GM18526 (cell line): ENCODE measurements at regions not wholly inside any gene's neighbourhood (a gene's known extent, or its start where the extent isn't known, plus 50 kb on each side); places are given as distances from the start of the nearest gene placed in this dataset.

Source experiments
- POLR2A ChIP-seq: IDR thresholded peaks from 3 replicates; pipeline ENCODE4 v1.6.1; 2011; ENCODE audit not compliant: insufficient read length; ENCODE audit errors: extremely low read depth

DNA sequence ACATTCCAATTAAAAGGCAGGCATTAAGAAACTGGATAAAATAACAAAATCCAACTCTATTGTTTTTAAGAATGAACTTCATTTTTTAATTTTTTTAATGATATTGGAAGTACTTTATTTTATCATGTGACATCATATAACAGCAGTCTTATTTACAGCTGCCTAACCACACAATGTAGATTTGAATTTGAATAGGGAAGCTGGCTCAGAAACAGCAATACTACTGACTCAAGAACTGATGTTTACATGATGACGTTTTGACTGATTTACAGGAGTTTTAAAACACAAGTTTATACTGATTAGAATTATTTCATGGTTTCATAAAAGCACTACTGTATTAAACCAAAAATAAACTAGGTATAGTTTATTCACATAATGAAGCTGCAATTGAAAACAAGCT is 348.7 kb upstream of the NR5A2 start:
- no peak for TF ChIP-seq POLR2A

DNA sequence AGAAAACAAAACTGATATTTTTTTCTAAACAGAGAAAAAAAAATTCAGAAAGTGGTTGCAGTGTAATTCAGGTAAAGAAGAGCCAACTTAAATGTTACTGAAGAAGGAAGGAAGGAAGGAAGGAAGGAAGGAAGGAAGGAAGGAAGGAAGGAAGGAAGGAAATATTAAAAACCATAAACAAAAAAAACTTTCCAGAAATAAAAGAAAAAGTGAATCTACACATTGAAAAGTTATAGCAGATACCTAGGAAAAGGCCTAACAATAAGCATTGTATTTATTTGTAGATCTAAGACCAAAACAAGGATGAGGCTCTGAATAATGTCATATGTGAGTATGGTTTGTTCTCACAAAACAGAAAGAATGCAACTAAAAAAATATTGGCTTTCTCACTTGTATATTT is 345.4 kb upstream of the NR5A2 start:
- TF ChIP-seq POLR2A, result no peak

DNA sequence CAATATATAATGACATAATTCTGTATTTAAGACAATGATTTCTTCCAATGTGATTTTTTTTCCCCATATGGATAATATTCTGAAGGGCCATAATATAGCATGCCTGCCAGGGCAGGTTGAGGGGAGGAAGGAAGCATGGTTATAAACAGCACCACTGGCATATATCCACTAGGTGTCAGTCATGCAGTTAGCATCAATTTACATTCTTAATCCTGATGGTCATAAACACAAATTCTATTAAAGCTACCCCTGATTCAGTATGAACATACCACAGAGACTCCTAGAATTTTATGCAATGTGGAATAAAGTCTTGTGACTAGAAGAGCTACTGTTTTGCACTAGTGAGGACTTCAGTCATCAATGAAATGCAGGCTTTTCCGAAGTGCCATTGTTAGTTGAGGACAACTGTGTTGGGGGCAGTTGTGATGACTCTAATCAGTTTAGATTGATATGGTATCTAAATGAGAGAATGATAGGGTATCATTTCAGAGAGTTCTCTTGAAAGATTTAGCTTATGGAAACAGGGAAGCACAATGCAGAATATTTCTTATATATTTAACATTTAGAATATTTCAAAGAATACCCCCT is 342.7 kb upstream of the NR5A2 start:
- no peak for TF ChIP-seq POLR2A

DNA sequence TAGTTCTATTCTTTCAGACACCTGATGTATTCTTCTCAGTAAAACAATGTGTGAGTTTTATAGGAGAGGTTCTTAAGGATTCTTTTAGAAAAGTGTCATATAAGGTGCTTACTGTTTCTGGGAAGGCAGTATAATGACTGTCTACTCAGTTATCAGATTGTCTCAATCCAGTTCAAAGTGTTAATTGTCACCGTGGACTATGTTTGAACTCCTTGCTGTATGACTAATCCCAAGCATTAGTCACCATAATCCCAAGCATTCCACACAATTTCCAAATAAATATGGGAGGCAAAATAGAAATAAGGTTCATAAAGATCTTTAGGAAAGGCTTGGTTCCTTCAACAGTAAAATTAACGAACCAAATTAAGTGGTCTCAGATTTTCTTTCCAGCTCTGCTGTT is 342.1 kb upstream of the NR5A2 start:
- TF ChIP-seq POLR2A, result no peak

DNA sequence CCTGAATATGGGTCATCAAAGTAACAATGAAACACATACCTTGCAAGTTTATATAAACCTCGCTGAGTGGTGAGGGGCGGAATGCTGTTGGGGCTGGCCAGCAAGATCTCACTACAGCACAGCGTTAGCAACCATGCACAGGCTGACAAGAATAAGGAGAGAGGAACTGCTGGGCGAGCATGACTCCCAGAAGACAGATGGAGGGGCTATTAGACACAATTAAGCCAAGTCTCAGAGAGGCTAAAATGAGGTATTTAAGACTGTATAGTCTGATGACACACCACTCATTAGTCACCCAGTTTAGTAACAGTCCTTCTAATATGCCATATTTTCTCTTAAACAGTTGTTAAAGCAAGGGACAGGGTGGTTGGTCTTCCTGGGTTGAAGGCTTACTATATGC is 340.2 kb upstream of the NR5A2 start:
- TF ChIP-seq POLR2A, result no peak

DNA sequence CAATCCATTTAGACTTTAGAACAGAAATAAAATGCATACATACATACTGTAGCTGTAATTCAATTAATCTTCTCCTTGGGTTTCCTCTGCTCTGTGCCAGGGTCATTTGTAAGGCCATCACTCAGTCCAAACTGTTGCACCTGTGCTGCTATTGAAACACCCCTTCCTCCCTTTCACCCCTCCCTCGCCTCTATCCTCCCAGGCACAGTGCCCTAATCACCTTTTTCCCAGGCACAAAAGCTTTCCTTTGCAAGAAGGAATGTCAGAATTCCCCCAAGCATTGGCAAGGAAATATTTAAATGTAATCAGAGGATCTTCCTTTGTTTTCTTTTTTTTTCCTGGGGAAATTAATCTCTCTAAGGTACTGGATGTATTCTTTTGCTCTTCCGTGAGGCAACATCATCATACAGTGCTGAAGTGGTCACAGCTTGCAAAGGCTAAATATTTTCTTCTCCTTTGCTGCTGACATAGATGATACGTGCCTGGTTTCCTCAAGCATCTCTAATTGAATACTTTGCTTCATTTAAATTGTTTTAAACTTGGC is 339.3 kb upstream of the NR5A2 start:
- no peak for TF ChIP-seq POLR2A

DNA sequence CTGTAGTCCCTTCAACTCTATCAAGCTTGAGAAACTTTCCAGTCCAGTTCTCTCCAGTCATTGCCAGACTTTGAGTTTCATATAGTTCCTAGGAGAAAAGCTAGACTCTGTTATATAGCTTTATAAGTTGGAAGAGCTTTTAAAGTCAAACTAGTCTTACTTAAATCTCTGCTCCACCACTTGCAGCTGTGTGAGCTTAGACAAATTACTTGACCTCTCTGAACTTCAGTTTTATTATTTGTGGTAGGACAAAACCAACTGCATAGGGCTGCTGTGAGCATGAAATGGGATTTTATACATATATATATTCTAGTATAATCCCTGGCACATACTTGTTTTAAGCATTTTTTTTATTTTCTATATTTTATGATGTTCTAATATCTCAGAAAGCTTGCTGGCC is 338.7 kb upstream of the NR5A2 start:
- no peak for TF ChIP-seq POLR2A

DNA sequence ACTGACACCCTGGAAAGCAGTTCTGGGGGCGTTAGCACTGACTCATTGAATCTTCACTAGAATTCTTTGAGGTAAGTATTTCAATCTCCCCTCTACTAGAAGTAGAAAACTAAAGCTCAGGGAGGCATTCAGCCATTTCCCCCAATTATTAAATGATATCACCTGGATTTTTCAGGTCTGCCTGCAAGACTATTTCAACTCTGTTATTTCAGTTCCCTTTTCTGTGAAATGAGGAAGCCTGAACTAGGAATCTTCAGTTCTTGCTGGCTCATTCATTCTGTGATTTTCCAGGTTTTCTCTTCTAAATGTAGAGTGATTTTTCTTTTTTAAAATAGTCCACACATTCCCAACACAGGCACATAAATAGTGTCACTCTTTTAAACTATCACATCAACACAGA is 337.0 kb upstream of the NR5A2 start:
- no peak for TF ChIP-seq POLR2A

DNA sequence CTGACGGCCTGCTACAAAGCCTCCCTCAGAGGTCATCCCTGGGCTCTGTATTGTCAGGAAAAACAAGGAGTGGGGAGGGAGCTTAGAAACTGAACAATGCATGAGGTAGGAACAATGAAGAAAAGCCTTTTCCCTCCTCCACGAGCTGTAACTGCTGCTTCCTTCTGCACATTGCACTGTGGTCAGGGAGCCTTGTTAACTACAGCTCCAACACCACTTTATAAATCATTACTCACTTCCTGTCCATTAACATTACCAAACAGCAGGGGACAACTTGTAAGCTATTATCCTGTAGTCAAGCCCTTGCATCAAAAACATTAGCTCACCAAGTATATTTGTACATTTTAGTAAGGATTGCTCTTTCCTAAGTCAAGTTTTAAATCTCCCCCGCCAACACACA is 336.0 kb upstream of the NR5A2 start:
- no peak for TF ChIP-seq POLR2A

DNA sequence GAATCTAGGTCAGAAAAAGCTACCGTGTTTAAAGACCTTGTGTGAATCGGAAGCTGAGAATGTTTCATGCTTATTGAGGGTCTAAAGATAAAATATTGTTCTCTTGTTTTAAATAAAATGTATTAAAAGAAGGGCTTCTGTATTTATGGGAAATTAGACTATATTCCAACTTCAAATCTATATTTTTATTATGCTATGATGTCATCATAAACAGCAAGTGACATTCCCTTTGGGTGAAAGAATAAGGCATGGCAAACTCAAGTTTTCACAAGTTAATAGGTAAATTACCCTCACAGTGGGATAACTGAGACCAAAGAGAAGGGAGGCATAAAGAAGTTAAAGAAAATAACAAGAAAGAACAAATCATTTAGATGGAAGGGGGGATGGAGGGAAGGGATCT is 333.8 kb upstream of the NR5A2 start:
- no peak for TF ChIP-seq POLR2A

DNA sequence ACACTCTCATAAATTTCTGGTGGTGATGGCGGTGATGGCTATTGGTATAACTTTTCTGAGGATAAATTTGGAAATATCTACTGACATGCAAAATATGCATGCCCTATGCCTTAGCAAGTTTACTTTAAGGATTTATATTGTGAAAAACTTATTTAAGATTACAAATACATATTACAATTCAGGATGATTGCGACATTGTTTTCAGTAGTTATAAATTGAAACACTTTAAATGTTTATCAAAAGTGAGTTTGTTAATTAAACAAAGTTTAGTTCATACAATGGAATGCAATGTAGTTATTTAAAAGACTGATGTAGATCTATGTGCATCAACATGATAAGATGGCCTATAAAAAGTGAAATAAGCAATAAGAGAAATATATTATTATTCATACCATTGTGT is 331.3 kb upstream of the NR5A2 start:
- TF ChIP-seq POLR2A, result no peak

DNA sequence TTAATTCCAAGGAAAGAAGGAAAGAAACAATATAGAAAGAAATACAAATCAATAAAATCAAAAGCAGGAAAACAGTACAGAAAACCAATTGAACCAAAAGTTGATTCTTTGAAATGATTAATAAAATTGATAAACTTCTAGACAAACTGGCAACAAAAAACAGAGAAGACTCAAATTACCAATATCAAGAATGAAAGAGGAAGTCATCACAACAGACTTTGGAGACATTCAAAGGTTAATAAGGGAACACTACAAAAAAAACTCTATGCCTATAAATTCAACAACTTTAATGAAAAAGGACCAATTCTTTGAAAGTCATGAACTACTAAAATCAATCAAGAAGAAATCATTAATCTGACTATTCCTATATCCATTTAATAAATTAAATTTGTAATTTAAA is 329.3 kb upstream of the NR5A2 start:
- TF ChIP-seq POLR2A, result no peak

DNA sequence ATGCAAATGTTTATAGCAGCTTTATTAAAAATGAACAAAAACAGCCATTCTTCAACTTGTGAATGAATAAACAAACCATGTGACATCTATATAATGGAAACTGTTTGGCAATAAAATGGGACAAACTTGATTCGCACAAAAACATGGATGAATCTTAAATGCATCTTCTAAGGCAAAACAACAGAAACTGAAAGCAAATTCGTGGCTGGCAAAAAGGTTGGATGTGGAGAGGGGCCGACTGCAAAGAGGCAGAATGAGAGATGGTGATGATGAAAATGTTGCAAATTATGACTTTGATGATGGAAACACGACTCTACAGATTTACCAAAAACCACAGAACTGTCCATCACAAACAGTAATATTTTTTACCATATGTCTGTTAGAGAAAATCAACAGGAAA is 327.0 kb upstream of the NR5A2 start:
- no peak for TF ChIP-seq POLR2A

DNA sequence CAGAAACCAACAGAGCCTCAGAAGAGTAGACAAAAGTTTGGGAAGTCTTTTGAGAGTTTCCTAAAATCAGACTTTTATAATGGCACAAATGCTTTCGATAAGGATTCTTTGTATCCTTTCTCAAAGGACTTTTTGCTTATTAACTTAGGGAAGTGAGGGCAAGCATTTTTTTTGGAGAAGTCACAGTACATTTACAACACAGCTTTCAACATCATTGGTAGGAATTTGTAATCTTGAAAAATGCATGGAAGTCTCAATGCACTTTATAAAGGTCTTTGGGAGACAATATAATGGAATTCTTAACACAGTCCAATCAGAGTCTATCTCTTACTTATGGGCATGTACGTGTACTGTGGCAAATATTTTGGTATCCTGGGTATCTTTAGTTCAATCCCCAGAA is 325.8 kb upstream of the NR5A2 start:
- TF ChIP-seq POLR2A, result no peak

DNA sequence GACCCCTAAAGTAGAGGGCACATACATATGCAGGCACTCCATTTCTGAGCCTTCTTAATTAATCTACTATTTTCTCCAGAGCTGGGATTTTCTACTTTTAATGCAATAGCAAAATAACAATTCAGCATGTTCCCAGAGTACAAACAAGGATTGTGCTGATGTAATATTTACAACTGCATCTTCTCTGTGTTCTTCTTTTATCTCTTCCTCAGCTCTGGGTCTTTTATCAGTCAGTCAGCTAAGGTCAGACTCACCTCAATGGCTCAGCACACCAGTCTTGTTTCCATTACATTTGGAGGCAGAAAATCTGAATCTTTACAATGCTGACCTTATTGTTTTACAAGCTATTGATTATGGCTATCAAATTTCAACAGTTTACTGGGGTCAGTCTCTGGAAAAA is 323.3 kb upstream of the NR5A2 start:
- no peak for TF ChIP-seq POLR2A

DNA sequence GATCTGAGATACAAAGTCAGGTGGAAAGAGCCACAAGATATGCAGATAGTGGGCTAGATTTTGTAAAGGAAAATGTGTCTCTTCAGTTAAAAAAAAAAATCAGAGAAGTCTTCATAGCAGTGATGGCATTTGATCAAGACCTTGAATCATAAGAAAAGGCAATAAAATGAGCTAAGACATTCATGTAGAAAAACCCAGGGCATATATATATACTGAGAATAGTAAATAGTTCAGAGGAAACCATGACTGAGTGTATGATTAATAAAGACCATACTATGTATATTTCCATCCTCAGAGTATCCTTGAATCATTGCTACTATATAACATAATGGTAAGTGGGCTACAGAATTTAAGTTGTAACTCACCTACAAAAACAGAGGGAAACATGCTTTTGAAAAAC is 321.7 kb upstream of the NR5A2 start:
- TF ChIP-seq POLR2A, result no peak

DNA sequence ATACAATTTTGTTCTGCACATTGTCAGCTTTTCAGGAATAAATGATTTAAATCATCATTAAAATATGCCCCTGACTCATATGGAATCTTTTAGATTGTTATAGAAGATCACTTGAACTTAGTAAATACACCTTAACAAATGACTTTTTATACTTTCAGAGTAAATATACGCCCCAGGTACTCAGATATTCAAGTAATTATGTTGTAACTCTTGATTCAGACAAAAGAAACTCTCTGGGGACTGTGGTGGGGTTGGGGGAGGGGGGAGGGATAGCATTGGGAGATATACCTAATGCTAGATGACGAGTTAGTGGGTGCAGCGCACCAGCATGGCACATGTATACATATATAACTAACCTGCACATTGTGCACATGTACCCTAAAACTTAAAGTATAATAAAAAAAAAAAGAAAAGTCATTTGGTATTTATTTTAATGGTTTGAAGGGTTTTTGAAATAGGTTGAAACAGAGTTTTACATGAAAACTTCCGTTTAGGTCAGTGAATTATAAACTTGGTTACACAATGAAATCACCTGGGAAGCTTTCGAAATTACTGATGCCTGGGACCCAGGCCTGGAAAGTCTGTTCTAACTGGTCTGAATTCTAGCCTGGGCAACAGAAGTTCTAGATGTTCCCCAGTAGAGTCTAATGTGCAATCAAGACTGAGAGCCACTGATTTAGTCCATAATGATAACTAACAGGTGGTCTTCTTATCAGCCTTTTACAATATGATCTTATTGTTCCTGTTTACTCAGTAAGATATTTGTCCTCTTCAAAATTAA is 320.5 kb upstream of the NR5A2 start:
- no peak for TF ChIP-seq POLR2A
